ENCODE measurements at regions not wholly inside any gene's neighbourhood (a gene's known extent, or its start where the extent isn't known, plus 50 kb on each side); places are given as distances from the start of the nearest gene placed in this dataset.
"Not testable (repeated sequence)": the region's sequence is repeated elsewhere in the genome, so short reads cannot be mapped to it uniquely, and the experiment has no call there.

GRCh38 chr12:89155826-89156225 is 196.5 kb downstream of the DUSP6 start:
- Histone ChIP-seq H3K36me3 (no peaks in the 10 kb centered on the region), H3K4me3 (ENCODE audit: low read depth, low read length) (no peak overlapping the region), H3K9me3 (no peaks in the 10 kb centered on the region), H3K4me1 (no peaks in the 10 kb centered on the region; the same call in 1 of the 2 replicates), H3K27me3 (no peaks in the 10 kb centered on the region)
- no peak for DNase-seq
- TF ChIP-seq CTCF (IDR thresholded peaks at IDR 0.05; ENCODE audit: low read depth, low read length) = no peak

- TF ChIP-seq CTCF (IDR thresholded peaks at IDR 0.05; ENCODE audit: low read depth, low read length) = peak; percentile 11; the same call in 1 of the 2 replicates
- Histone ChIP-seq H3K9me3 (no peaks in the 10 kb centered on the region), H3K36me3 (no peaks in the 10 kb centered on the region), H3K27me3 (no peaks in the 10 kb centered on the region), H3K4me3 (ENCODE audit: low read depth, low read length) (no peak overlapping the region), H3K4me1 (no peaks in the 10 kb centered on the region; the same call in 1 of the 2 replicates)
- no peak for DNase-seq
These were observed 197.4 kb downstream of the DUSP6 start for GRCh38 chr12:89154743-89155499.

- TF ChIP-seq CTCF (IDR thresholded peaks at IDR 0.05; ENCODE audit: low read depth, low read length) = no peak
- Histone ChIP-seq H3K36me3 (no peaks in the 10 kb centered on the region), H3K27me3 (no peaks in the 10 kb centered on the region), H3K9me3 (no peaks in the 10 kb centered on the region), H3K4me1 (no peaks in the 10 kb centered on the region; the same call in 1 of the 2 replicates), H3K4me3 (ENCODE audit: low read depth, low read length) (no peak overlapping the region)
- no peak for DNase-seq
These were observed 199.0 kb downstream of the DUSP6 start for GRCh38 chr12:89153341-89153740.

- Histone ChIP-seq H3K36me3 (no peaks in the 10 kb centered on the region), H3K4me1 (no peaks in the 10 kb centered on the region; the same call in 1 of the 2 replicates), H3K27me3 (no peaks in the 10 kb centered on the region), H3K9me3 (no peaks in the 10 kb centered on the region), H3K4me3 (ENCODE audit: low read depth, low read length) (no peak overlapping the region)
- TF ChIP-seq CTCF (IDR thresholded peaks at IDR 0.05; ENCODE audit: low read depth, low read length) = no peak
- no peak for DNase-seq
These were observed 200.8 kb downstream of the DUSP6 start for GRCh38 chr12:89151536-89151935.

- not testable (repeated sequence) for H3K36me3 ChIP-seq; H3K9me3 ChIP-seq; DNase-seq; H3K4me1 ChIP-seq; H3K27me3 ChIP-seq; H3K4me3 ChIP-seq (ENCODE audit: low read depth, low read length)
These were observed 201.5 kb downstream of the DUSP6 start for GRCh38 chr12:89150789-89151188.

- DNase-seq = no peak
These were observed 211.6 kb downstream of the DUSP6 start for GRCh38 chr12:89140602-89141238.

More at GRCh38 chr12:89140602-89141238, 211.6 kb downstream of the DUSP6 start:
- Histone ChIP-seq H3K27me3 (no peaks in the 10 kb centered on the region), H3K9me3 (no peaks in the 10 kb centered on the region), H3K4me1 (peaks cover 13% of the 10 kb centered on the region), H3K4me3 (ENCODE audit: low read depth, low read length) (no peak overlapping the region), H3K36me3 (no peaks in the 10 kb centered on the region)
- TF ChIP-seq CTCF (IDR thresholded peaks at IDR 0.05; ENCODE audit: low read depth, low read length) = no peak
